GM19043 (cell line): ENCODE measurements at regions not wholly inside any gene's neighbourhood (a gene's known extent, or its start where the extent isn't known, plus 50 kb on each side); places are given as distances from the start of the nearest gene placed in this dataset.

ENCODE experiments used
- ATAC-seq: cut with Tn5 transposase; IDR thresholded peaks from one replicate; pipeline ENCODE4 v1.9.1; 2021; ENCODE audit warnings: low read depth; ENCODE audit not compliant: unreplicated experiment

DNA sequence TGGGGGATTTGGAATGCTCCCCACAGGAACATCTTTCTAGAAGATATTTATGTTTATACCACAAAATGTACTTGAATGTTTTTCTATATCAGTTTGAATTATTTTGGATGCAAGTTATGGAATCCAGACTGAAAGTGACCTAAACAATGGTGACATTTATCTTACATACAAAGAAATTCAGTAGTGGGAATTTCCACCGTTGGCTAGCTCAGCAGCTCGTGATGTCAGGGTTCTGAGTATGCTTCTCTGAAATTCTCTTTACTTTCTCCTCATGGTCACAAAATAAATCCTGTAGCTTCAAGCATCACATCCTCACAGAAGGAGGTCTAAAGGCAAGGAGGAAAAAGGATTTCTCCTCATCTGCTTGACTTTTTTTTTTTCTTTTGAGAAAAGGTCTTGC lies 105.3 kb downstream of the AKAIN1 start:
- ATAC-seq, result no peak

DNA sequence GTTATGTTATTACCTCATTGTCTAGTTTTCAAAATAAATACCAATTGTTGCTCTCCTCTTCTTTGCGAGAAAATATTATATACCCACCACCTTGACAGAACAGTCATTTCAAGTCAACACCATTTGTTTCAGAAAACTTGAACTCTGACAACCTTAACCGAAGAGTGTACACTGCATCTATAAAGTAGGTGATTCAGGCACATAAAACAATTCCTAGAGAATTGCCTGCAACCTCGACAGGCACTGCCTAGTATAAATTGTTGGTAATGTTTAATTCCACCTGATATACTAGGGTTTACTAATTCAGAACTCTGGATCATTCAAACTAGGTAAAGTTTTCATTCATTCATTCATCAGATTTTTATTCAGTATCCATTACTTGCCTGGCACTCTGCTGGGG lies 121.8 kb downstream of the AKAIN1 start:
- no peak for ATAC-seq

DNA sequence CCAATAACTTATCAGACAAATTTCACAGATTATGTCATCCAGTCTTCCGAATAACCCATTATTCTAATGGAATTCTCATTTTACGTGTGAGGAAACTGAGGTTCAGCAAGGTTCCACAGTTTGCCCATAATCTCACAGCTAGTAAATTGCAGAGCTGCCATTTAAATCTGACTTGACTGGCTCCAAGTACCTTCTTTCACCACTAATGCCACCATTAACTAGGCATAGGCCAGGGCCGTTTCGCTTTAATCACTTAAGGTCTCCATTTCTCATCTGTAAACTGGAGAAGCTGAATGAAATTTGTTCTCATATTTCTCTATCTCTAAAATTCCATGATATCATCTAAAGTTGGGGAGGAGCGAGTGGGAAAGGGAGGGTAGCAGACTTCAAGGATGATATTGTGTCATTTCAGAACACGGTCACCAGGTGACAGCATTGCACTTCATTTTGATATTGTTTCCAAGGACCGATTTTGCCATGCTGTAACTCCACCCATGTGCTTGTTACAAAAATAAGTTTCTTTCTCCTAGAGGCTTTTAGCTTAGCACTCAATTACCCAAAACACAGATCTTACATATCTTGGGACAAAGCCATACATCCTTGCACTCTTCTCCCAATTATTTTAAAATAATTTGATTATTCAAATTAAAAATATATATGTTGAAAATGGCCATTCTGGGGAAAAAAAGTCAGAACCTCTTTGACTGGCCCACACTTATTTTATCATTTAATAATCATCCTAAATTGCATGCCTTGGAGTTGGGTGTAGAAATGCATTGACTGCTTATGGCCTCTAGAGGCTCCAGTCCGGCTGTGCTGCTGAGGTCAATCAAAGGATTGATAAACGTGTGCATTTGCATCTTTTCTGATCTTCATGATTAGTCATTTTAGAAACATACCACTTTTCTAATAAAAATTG lies 123.8 kb downstream of the AKAIN1 start:
- ATAC-seq, result no peak

DNA sequence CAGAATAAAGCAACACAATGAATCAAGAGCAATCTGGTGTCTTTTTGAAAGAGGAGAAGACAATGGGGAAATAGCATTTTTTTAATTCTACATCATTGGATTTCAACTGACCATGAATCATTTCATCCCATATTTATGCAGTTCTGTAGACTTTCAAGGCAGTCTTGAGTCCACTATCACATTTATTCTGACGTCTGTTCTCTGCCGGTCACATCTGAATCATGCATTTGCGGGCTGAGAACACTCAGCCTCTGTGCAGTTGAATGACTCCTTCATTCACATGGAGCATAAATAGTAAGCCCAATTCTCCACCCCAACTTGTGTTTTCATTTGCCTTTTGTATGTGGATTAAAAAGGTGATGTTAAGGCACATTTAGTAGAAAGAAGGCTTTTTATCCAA lies 128.2 kb downstream of the AKAIN1 start:
- no peak for ATAC-seq

GRCh38 chr18:5066380-5066977 lies 130.6 kb downstream of the AKAIN1 start:
- no peak for ATAC-seq

GRCh38 chr18:5065615-5066014 lies 131.4 kb downstream of the AKAIN1 start:
- ATAC-seq, result no peak

- ATAC-seq, result no peak
Measured at GRCh38 chr18:5064841-5065370, 132.2 kb downstream of the AKAIN1 start.

- ATAC-seq, result no peak
Measured at GRCh38 chr18:5061785-5062184, 135.3 kb downstream of the AKAIN1 start.

- ATAC-seq, result no peak
Measured at GRCh38 chr18:5060543-5060942, 136.5 kb downstream of the AKAIN1 start.

DNA sequence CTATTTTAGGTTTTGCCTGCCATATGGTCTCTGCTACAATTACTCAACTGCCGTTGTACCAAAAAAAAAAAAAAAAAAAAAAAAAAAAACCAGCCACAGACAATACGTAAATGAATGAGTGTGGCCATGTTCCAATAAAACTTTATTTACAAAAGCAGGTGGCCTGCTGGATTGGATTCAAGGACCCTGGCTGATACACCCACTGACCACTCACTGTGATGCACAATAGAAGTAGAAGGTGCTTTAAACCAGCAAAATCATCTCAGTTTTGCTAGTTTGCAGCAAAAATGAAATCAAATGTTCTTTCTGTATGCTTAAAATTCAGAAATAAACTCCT lies 137.4 kb downstream of the AKAIN1 start:
- no peak for ATAC-seq

DNA sequence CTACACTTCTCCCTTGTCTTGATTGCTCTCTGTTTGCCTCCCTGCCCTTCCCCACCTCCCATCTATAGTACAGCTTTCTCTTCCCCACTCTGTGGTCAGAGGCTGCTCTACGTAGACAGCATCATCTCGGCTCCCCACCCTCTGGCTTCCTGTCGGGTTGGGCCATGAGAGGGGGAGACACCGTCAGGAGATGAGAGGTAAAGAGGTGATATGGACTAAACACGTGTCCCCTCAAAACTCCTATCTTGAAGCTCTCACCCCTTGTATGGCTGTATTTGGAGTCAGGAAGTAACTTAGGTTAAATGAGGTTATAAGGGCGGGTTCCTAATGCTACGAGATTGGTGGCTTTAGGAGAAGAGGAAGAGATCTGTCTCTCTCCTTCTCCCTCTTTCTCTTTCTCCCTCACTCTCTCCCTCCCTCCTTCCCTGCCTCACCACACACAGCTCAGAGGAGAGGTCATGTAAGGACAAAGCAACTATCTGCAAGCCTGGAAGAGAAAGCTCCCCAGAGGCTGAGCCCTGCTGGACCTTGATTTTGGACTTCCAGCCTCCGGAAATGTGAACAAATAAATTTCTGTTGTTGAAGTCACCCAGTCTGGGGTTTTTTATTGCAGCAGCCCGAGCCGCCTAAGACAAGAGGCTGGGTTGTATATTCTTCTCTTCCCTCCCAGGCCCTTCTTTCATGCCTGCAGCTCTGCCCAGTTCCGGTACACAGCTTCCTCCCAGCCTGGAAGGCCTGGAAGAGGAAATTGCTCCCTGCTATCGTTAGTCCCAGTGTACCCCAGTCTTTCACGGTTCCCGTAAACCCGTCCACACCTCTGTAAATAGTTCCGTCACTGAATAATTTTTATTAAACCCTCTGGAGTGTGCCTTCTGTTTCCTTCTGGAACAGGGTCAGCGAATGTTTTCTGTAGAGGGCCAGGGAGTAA lies 138.0 kb downstream of the AKAIN1 start:
- no peak for ATAC-seq

DNA sequence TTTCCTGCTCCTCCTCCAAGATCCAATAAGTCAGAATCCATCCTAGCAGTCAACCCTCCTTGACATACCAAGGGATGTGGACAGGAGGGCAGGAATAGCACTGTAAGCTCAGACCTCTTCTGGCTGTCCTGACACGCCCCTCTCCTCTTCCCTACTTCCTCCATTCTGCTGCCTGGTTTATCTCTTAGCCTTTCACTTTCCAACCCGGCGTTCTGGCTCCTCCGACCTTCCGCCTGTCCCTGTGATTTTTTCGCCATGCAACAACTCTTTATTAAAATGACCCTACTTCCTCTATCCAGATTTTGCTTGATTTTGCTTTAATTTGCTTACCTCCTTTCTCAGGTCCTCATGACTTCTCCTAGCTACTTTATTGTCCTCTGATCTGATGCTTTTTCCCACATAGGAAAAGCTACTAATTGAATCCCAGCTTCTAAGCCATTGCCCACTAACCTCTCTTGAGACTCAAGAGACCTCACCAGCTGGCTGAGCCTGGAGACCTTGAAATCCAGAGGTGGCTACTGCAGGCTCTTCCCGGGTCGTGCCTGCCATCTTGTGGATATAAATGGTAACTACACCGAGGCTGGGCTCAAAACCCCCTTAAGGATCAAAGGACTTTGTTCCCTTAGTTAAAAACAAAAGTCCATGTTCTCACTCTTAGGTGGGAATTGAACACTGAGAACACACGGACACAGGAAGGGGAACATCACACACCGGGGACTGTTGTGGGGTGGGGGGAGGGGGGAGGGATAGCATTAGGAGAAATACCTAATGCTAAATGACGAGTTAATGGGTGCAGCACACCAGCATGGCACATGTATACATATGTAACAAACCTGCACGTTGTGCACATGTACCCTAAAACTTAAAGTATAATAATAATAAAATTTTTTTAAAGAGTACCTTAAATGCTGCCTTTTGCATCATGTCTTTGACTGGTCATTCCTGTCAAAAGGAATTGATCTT lies 139.4 kb downstream of the AKAIN1 start:
- ATAC-seq, result peak; percentile 76

- ATAC-seq, result no peak
Measured at GRCh38 chr18:5052491-5052890, 144.6 kb downstream of the AKAIN1 start.

GRCh38 chr18:5051207-5051606 lies 145.8 kb downstream of the AKAIN1 start:
- no peak for ATAC-seq

DNA sequence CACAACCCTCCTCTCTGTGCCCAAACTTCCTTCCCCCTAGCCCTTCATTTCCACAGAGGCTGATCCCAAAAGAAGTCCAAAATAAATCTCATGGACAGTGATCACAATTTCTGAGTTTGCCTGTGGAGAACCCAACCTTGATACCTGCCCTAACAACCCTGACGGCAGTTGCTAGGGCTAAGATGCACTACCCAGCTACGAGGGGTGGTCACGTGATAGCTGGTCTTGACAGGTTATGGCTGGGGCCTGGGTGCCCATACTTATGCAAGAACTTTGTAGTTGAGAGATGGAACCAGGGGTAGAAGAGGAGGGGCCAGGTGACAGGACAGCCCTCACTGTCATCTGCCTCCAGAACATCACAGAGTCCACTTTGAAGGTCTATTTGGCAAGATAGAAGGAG lies 147.9 kb downstream of the AKAIN1 start:
- ATAC-seq, result no peak

DNA sequence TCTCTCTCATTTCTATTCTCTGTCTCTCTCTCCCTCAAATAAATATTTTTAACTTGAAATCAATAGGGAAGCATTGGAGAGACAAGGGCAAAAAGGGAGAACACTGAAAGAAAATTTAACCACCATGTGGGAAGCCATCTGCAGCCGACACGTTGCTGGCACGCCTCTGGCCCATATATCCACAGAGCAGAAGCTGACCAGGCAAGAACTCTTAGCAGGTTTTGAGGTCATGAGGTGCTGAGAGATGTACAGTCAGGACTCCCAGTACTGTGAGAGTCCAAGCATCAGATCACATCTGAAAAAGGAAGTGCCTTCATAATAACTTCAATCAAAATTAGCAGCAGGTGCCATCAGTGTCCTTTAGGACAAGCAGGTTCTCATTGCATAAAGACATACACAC lies 156.6 kb downstream of the AKAIN1 start:
- ATAC-seq, result no peak

DNA sequence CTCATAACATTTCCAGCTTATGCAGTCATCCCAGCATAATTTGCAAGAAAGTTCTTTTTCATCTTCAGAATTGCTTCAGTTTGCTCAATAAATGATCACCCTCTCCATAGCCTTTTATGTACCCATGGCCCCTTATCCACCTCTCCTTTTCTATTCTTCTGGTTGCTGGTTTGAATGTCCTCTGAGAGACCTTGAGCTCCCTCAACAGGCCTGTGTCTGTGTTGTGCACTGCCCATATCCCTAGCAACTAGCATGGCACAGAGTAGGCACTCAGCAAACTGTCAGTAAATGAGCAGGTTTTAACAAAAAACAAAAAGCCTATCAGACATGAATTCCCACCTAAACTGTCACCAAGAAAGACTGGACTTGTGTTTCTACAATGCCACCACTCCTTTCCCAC lies 160.5 kb downstream of the AKAIN1 start:
- no peak for ATAC-seq

DNA sequence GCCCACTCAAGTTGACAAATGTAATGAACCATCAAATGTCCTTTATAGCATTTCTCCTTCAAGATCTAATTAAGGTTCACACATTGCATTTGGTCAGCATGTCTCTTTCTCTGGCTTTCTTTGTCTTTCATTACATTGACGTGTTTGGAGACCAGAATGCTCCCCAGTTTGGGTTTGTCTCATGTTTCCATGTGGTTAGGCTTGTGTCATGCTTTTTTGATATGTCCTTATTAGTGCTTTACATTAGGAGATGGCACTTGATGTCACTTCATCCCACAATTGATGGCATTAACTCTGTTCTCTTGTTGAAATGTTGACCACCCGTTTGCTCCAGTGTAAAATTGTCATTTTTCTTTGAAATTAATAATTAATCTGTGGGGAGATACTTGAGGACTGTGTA lies 165.8 kb downstream of the AKAIN1 start:
- ATAC-seq, result no peak

- no peak for ATAC-seq
Measured at GRCh38 chr18:5030636-5031035, 166.4 kb downstream of the AKAIN1 start.

DNA sequence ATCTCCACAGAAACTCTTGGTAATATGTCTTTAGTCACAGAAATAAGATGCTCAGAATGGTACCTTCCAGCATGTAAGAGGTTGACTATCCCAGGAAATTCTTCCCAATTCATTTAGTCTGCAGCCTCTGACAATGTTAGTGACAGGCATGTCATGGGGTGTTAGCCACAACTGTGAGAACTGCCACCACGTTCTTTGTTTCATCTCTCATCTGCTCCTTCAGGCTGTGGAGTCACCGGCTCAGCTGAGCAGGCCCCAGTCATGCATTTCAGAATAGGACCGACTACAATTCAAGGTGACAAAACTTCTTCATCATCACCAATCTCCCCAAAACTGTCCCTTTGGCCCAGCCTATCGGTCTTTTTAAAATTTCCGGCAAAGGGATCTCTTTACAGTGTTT lies 167.5 kb downstream of the AKAIN1 start:
- ATAC-seq, result no peak
